Caco-2 (cell line): ENCODE measurements at regions not wholly inside any gene's neighbourhood (a gene's known extent, or its start where the extent isn't known, plus 50 kb on each side); places are given as distances from the start of the nearest gene placed in this dataset.

Experiments
- BruUV-seq: library from RNA; stranded (reverse); fragments of 400-500 nt; replicated peaks from 2 replicates; lab custom pipeline; 2021; lab: Mats Ljungman, UMichigan
- CTCF ChIA-PET: fragments of 300-600 bp; sonication (Branson Sonifier 250); formaldehyde crosslinking; loops from one replicate; lab custom pipeline; 2022; ENCODE audit warnings: antibody characterized with exemption; lab: Charles Lee
- POLR2A ChIA-PET: fragments of 300-600 bp; sonication (Branson Sonifier 250); formaldehyde crosslinking; loops from one replicate; lab custom pipeline; 2022; ENCODE audit warnings: antibody characterized with exemption; lab: Charles Lee
- DNase-seq, 2 experiments: peaks; one replicate each; pipeline versions ENCODE4 v3.0.0 to v3.0.0-alpha.2; 2020 to 2022
- H3K27me3 ChIP-seq: replicated peaks from 2 replicates; pipeline ENCODE4 v1.6.0; 2011; ENCODE audit warnings: low read length; ENCODE audit not compliant: control insufficient read depth, insufficient read depth
- H3K36me3 ChIP-seq: 2 replicates; pipeline ENCODE4 v1.5.1; 2011; ENCODE audit warnings: low read length; ENCODE audit not compliant: control insufficient read depth, insufficient read depth
- H3K4me1 ChIP-seq: fragments of 250-450 bp; sonication (Bioruptor Pico); 2 replicates; pipeline ENCODE4 v1.5.1; 2020; ENCODE audit warnings: mild to moderate bottlenecking
- H3K4me3 ChIP-seq: 2 replicates; pipeline ENCODE4 v1.5.1; 2011; ENCODE audit warnings: low read depth, mild to moderate bottlenecking, control low read depth, low read length
- H3K9me3 ChIP-seq: fragments of 250-450 bp; sonication (Bioruptor Pico); 2 replicates; pipeline ENCODE4 v1.5.1; 2020; ENCODE audit warnings: mild to moderate bottlenecking, moderate library complexity
- H3K27ac Mint-ChIP-seq: one replicate; pipeline ENCODE4 v1.8.0; 2022; ENCODE audit warnings: mixed read lengths; ENCODE audit not compliant: unreplicated experiment
- H3K27me3 Mint-ChIP-seq: one replicate; pipeline ENCODE4 v1.8.0; 2022; ENCODE audit warnings: mixed read lengths; ENCODE audit not compliant: insufficient read depth, unreplicated experiment
- H3K36me3 Mint-ChIP-seq: one replicate; pipeline ENCODE4 v1.8.0; 2022; ENCODE audit warnings: mild to moderate bottlenecking, mixed read lengths; ENCODE audit not compliant: insufficient read depth, unreplicated experiment
- H3K4me1 Mint-ChIP-seq: one replicate; pipeline ENCODE4 v1.8.0; 2022; ENCODE audit warnings: low read depth, mixed read lengths; ENCODE audit not compliant: unreplicated experiment
- H3K4me3 Mint-ChIP-seq: one replicate; pipeline ENCODE4 v1.8.0; 2022; ENCODE audit warnings: mild to moderate bottlenecking, moderate library complexity, mixed read lengths; ENCODE audit not compliant: unreplicated experiment
- H3K9me3 Mint-ChIP-seq: one replicate; pipeline ENCODE4 v1.8.0; 2022; ENCODE audit warnings: mixed read lengths; ENCODE audit not compliant: unreplicated experiment
- intact Hi-C: fragments of 100-400 bp; cut with micrococcal nuclease; formaldehyde crosslinking; loops from one replicate; pipeline ENCODE4 v1.10.0; 2022; ENCODE audit not compliant: unreplicated experiment
- TF ChIP-seq, protein P1 (sequence below), 2 experiments: fragments of 200-600 bp in 1 of 2; IDR thresholded peaks; 1 replicate in 1 of 2; 2 replicates in 1 of 2; pipeline versions ENCODE4 v1.5.1 to v1.8.0; 2011 to 2022; ENCODE audit warnings: antibody characterized with exemption in 1 of 2, control low read depth in 1 of 2, inconsistent platforms in 1 of 2, low read depth in 1 of 2, low read length in 1 of 2, mild to moderate bottlenecking in 1 of 2, moderate library complexity in 1 of 2; ENCODE audit not compliant: insufficient read depth in 1 of 2, severe bottlenecking in 1 of 2, unreplicated experiment in 1 of 2

DNA sequence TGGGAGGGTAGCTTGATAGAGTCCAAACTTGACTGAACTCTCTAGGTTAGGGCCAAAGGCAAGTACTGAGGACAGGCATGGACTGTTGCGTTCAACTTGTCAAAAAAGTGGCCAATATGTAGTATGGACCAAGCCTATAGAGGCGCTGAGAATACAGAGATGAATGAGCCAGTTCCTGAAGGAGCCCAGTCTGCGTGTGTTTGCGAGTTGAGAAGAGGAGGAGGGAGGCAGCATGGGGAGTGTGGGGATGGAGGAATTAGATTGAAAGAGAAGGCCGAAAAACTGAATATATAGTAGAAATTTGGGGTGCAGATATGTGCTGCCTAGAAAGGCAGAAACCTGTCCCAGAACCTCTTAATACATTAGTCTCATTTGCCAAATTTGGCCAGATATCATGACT lies 412.4 kb downstream of the PCNX1 start:
- Mint-ChIP-seq H3K4me3 (peak overlapping the region; percentile 80), H3K27me3 (no peaks in the 10 kb centered on the region), H3K36me3 (peaks cover 5% of the 10 kb centered on the region), H3K27ac (peak overlapping the region; percentile 87), H3K9me3 (no peaks in the 10 kb centered on the region), H3K4me1 (peaks cover 15% of the 10 kb centered on the region)
- H3K36me3 ChIP-seq: no peaks in the 10 kb centered on the region
- no peaks in the 10 kb centered on the region for H3K27me3 ChIP-seq
- no peaks in the 10 kb centered on the region for H3K9me3 ChIP-seq
- TF ChIP-seq, protein P1, sequence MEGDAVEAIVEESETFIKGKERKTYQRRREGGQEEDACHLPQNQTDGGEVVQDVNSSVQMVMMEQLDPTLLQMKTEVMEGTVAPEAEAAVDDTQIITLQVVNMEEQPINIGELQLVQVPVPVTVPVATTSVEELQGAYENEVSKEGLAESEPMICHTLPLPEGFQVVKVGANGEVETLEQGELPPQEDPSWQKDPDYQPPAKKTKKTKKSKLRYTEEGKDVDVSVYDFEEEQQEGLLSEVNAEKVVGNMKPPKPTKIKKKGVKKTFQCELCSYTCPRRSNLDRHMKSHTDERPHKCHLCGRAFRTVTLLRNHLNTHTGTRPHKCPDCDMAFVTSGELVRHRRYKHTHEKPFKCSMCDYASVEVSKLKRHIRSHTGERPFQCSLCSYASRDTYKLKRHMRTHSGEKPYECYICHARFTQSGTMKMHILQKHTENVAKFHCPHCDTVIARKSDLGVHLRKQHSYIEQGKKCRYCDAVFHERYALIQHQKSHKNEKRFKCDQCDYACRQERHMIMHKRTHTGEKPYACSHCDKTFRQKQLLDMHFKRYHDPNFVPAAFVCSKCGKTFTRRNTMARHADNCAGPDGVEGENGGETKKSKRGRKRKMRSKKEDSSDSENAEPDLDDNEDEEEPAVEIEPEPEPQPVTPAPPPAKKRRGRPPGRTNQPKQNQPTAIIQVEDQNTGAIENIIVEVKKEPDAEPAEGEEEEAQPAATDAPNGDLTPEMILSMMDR (IDR thresholded peaks at IDR 0.05; ENCODE audit: insufficient read depth in 1 of 2, low read depth in 1 of 2, low read length in 1 of 2, severe bottlenecking in 1 of 2, unreplicated experiment in 1 of 2): no peak
- POLR2A ChIA-PET: no interaction called here
- CTCF ChIA-PET: interaction anchor here (1.2 kb wide), 1 partner anchor 153 kb away, joined by 3 read pairs; no protein-coding TSS in a partner anchor
- intact Hi-C loops: loop anchor here (1.0 to 5.0 kb wide), 8 partner anchors 63 to 433 kb away; no protein-coding TSS in a partner anchor
- DNase-seq: peak in 1 of 2 experiments; percentile 35
- BruUV-seq: no TSS peak
- peaks cover 8% of the 10 kb centered on the region; the same call in 1 of the 2 replicates for H3K4me1 ChIP-seq
- H3K4me3 ChIP-seq: peak overlapping the region; percentile 47

DNA sequence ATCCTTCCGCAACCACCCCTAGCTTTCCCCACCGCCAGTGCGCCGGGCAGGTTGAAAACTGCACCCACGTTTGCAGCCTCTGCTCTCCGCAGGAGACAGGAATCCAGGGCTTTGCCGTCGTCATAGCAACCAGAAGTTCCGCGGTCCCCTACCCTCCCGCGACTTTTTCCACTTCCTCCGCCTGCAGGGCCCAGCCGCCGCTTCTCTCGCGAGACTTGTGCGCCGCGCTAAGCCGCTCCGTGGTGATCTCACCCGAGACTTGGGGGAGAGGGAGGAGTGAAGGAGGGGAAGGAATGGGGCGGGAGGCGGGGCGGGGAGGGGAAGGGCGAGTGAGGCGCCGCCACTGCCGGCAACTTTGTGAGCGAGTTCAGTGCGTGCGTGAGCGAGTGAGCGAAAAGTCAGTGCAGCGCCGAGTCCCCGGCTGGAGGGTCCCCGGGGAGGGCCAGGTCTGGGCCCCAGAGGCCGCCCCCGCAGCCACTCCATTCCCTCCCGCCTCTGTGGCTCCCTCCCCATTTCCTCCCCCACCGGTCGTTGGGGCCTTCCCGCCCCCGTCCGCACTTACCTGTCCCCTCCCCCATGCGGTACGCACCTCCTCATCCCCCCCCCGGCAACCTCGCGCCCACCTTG lies 413.0 kb downstream of the PCNX1 start, which contains the start of gene SIPA1L1:
Gene SIPA1L1 (plus strand): TSS at position 370 of the 627 bp plus-strand sequence.
- peaks cover 13% of the 10 kb centered on the region; the same call in 1 of the 2 replicates for H3K4me1 ChIP-seq
- ChIA-PET POLR2A (interaction anchor here (2.0 kb wide), 1 partner anchor 16 kb away, joined by 5 read pairs; no protein-coding TSS in a partner anchor), CTCF (no interaction called here)
- H3K27me3 Mint-ChIP-seq: no peaks in the 10 kb centered on the region
- peak within 1 kb of the TSS; percentile 94 for H3K4me3 ChIP-seq
- no peaks in the 10 kb centered on the region for H3K9me3 Mint-ChIP-seq
- H3K36me3 ChIP-seq: no peaks in the 10 kb centered on the region
- DNase-seq: peak; percentile 98 to 99
- H3K4me1 Mint-ChIP-seq: peaks cover 15% of the 10 kb centered on the region
- intact Hi-C loops: loop anchor here (1.0 to 5.0 kb wide), 8 partner anchors 62 to 433 kb away; no protein-coding TSS in a partner anchor
- peaks cover 5% of the 10 kb centered on the region for H3K36me3 Mint-ChIP-seq
- peak within 1 kb of the TSS; percentile 80 for H3K4me3 Mint-ChIP-seq
- BruUV-seq: no TSS peak
- H3K27me3 ChIP-seq: no peaks in the 10 kb centered on the region
- H3K27ac Mint-ChIP-seq: peak within 1 kb of the TSS; percentile 90
- H3K9me3 ChIP-seq: no peaks in the 10 kb centered on the region
- TF ChIP-seq, protein P1 (IDR thresholded peaks at IDR 0.05; ENCODE audit: insufficient read depth in 1 of 2, low read depth in 1 of 2, low read length in 1 of 2, severe bottlenecking in 1 of 2, unreplicated experiment in 1 of 2): no peak

DNA sequence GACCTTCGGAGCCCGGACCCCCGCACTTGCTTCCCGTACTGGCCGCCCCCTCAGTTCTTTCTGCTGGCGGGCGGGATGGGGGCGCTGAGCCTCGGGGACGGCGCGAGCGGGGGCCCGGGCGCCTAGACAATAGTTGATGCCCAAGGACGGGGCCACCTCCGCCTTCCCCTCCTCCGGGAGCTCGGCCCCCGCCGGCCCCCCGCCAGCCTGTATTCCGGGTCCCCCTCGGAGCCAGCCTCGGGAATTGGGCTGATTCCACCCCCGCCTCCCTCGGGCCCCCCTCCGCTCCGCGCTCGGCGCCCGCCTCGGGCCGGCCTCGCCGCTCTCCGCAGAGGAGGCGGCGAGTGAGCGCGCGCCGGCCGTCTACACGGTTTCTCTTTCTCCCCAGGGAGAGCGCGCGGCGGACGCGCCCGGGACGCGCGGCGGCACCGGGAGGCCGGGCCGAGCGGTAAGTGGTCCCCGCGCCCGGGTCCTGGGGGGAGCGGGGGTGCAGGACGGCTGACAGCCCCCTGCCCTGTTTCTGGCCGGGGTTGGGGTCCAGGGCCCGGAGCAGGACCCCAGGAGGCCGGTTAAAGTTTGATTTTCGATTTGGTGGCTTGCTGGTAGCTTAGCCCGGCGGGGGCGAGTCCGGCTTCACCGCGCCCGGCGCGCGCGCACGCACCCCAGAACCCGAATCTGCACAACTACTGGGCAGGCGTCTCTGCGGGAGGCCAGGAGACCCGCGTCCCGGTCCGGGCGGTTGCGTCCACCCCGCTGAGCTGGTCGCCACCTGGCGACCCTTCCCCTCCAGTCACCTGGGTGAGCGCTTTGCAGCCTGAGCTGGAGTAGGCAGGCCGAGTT lies 413.7 kb downstream of the PCNX1 start:
- peak overlapping the region; percentile 90 for H3K27ac Mint-ChIP-seq
- peaks cover 5% of the 10 kb centered on the region for H3K36me3 Mint-ChIP-seq
- POLR2A ChIA-PET: interaction anchor here (0.6 to 2.0 kb wide), 8 partner anchors 16 to 368 kb away, joined by 3 to 8 read pairs (median 4); no protein-coding TSS in a partner anchor
- intact Hi-C loops: loop anchor here (1.0 to 5.0 kb wide), 8 partner anchors 61 to 432 kb away; no protein-coding TSS in a partner anchor
- CTCF ChIA-PET: interaction anchor here (0.6 to 2.6 kb wide), 7 partner anchors 83 to 432 kb away, joined by 3 to 15 read pairs (median 5); no protein-coding TSS in a partner anchor
- H3K27me3 Mint-ChIP-seq: no peaks in the 10 kb centered on the region
- H3K4me1 Mint-ChIP-seq: peaks cover 15% of the 10 kb centered on the region
- Histone ChIP-seq H3K4me3 (peak overlapping the region; percentile 94), H3K36me3 (no peaks in the 10 kb centered on the region), H3K9me3 (no peaks in the 10 kb centered on the region), H3K4me1 (peaks cover 16% of the 10 kb centered on the region; the same call in 1 of the 2 replicates), H3K27me3 (no peaks in the 10 kb centered on the region)
- no TSS peak for BruUV-seq
- TF ChIP-seq, protein P1 (IDR thresholded peaks at IDR 0.05; ENCODE audit: insufficient read depth in 1 of 2, low read depth in 1 of 2, low read length in 1 of 2, severe bottlenecking in 1 of 2, unreplicated experiment in 1 of 2): peak in 1 of 2 experiments; percentile 29
- H3K4me3 Mint-ChIP-seq: peak overlapping the region; percentile 80
- H3K9me3 Mint-ChIP-seq: no peaks in the 10 kb centered on the region
- peak; percentile 67 to 76 for DNase-seq
